Naive thymus-derived CD4-positive, alpha-beta T cell (primary cell): ENCODE measurements at regions not wholly inside any gene's neighbourhood (a gene's known extent, or its start where the extent isn't known, plus 50 kb on each side); places are given as distances from the start of the nearest gene placed in this dataset.
"Not testable (repeated sequence)": the region's sequence is repeated elsewhere in the genome, so short reads cannot be mapped to it uniquely, and the experiment has no call there.

ENCODE experiments used
- ATAC-seq: fragments of 150-1000 bp; cut with Tn5 transposase; 2 replicates; pipeline ENCODE4 v1.10.0; 2021; ENCODE audit warnings: mild to moderate bottlenecking, moderate library complexity
- CTCF ChIA-PET: fragments of 350-600 bp; sonication (Branson Sonifier 250); formaldehyde crosslinking; loops from one replicate; lab custom pipeline; 2021; ENCODE audit warnings: antibody characterized with exemption; lab: Charles Lee
- POLR2A ChIA-PET: fragments of 350-600 bp; sonication (Branson Sonifier 250); formaldehyde crosslinking; loops from one replicate; lab custom pipeline; 2021; ENCODE audit warnings: antibody characterized with exemption, inconsistent platforms; lab: Charles Lee
- DNase-seq, 9 donors: peaks; one replicate each; pipeline versions ENCODE4 v3.0.0 to v3.0.0-alpha.2; 2020 to 2022; ENCODE audit warnings: mixed read lengths in 1 of 9
- H3K27ac ChIP-seq: one replicate; pipeline ENCODE4 v1.7.0; 2013; ENCODE audit warnings: mild to moderate bottlenecking, low read depth, low read length, moderate library complexity
- H3K27me3 ChIP-seq, 2 donors: one replicate each; pipeline ENCODE4 v1.7.0; 2013; ENCODE audit warnings: low read length in 2 of 2, mild to moderate bottlenecking in 2 of 2, moderate library complexity in 2 of 2; ENCODE audit not compliant: control insufficient read depth in 2 of 2, insufficient read depth in 2 of 2
- H3K36me3 ChIP-seq, 3 experiments: 1 replicate in 2 of 3; 2 replicates in 1 of 3; pipeline ENCODE4 v1.7.0; 2013; ENCODE audit warnings: low read length in 3 of 3, mild to moderate bottlenecking in 3 of 3, moderate library complexity in 1 of 3; ENCODE audit not compliant: insufficient read depth in 3 of 3, control insufficient read depth in 2 of 3
- H3K4me1 ChIP-seq, 2 donors: one replicate each; pipeline ENCODE4 v1.7.0; 2013; ENCODE audit warnings: low read length in 2 of 2, mild to moderate bottlenecking in 2 of 2, moderate library complexity in 1 of 2; ENCODE audit not compliant: control insufficient read depth in 2 of 2, insufficient read depth in 2 of 2
- H3K4me3 ChIP-seq: 2 replicates; pipeline ENCODE4 v1.7.0; 2013; ENCODE audit warnings: mild to moderate bottlenecking, low read length
- H3K9me3 ChIP-seq, 3 experiments: 1 replicate in 2 of 3; 2 replicates in 1 of 3; pipeline ENCODE4 v1.7.0; 2013; ENCODE audit warnings: low read length in 3 of 3; ENCODE audit not compliant: control insufficient read depth in 2 of 3
- H3K27ac Mint-ChIP-seq, 9 donors: one replicate each; pipeline ENCODE4 v1.8.0; 2020 to 2022; ENCODE audit warnings: mixed read lengths in 9 of 9, mild to moderate bottlenecking in 8 of 9, moderate library complexity in 5 of 9, inconsistent platforms in 2 of 9
- H3K27me3 Mint-ChIP-seq, 5 donors: one replicate each; pipeline ENCODE4 v1.8.0; 2021 to 2022; ENCODE audit warnings: mixed read lengths in 5 of 5, mild to moderate bottlenecking in 1 of 5
- H3K36me3 Mint-ChIP-seq, 5 donors: one replicate each; pipeline ENCODE4 v1.8.0; 2020 to 2022; ENCODE audit warnings: mixed read lengths in 5 of 5, mild to moderate bottlenecking in 3 of 5, inconsistent platforms in 1 of 5
- H3K4me1 Mint-ChIP-seq, 7 donors: one replicate each; pipeline ENCODE4 v1.8.0; 2020 to 2022; ENCODE audit warnings: mixed read lengths in 7 of 7, mild to moderate bottlenecking in 3 of 7, inconsistent platforms in 1 of 7
- H3K4me3 Mint-ChIP-seq, 10 donors: one replicate each; pipeline ENCODE4 v1.8.0; 2020 to 2022; ENCODE audit warnings: mild to moderate bottlenecking in 10 of 10, mixed read lengths in 10 of 10, moderate library complexity in 6 of 10, inconsistent platforms in 2 of 10
- H3K9me3 Mint-ChIP-seq, 11 donors: one replicate each; pipeline ENCODE4 v1.8.0; 2020 to 2022; ENCODE audit warnings: mixed read lengths in 11 of 11, mild to moderate bottlenecking in 4 of 11, inconsistent platforms in 1 of 11, moderate library complexity in 1 of 11
- intact Hi-C, 2 donors: fragments of 100-400 bp; cut with micrococcal nuclease; formaldehyde crosslinking; loops; one replicate each; pipeline ENCODE4 v1.15.1; 2023

DNA sequence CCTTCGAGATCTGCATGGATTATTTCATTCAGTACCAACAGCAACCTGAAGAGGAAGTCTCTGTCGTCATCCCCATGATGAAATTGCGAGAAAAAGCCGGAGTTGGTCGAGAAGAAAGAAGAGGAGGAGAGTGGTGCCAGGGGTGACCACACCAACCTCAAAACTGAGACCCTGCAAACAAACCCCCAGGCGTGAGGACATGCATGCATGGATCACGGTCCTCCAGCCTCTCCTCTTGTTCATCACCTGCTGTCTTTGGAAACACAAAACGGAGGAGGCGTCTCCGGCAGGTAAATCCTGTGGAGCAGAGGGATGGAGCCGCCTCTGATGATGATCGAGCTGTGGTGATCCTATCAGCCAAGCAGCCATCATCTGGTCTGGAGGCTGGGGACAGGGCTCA is 114.4 kb upstream of the IRX2 start:
- Histone ChIP-seq H3K4me1 (no peaks in the 10 kb centered on the region), H3K36me3 (no peaks in the 10 kb centered on the region), H3K9me3 (no peaks in the 10 kb centered on the region), H3K27me3 (no peaks in the 10 kb centered on the region), H3K27ac (no peak overlapping the region), H3K4me3 (no peak overlapping the region)
- intact Hi-C loops = no loop called here
- Mint-ChIP-seq H3K27ac (no peak overlapping the region), H3K9me3 (peaks cover 0 to 10% (median 7%) of the 10 kb centered on the region in 11 donors), H3K4me1 (no peaks in the 10 kb centered on the region), H3K4me3 (no peak overlapping the region), H3K36me3 (no peaks in the 10 kb centered on the region), H3K27me3 (no peaks in the 10 kb centered on the region)
- ChIA-PET POLR2A (no interaction called here), CTCF (no interaction called here)
- no peak for ATAC-seq
- DNase-seq = no peak

- no peaks in the 10 kb centered on the region for H3K9me3 ChIP-seq
- no peaks in the 10 kb centered on the region for H3K36me3 ChIP-seq
- H3K27me3 ChIP-seq = no peaks in the 10 kb centered on the region
- H3K27ac ChIP-seq = no peak overlapping the region
- H3K4me1 Mint-ChIP-seq = no peaks in the 10 kb centered on the region
- ATAC-seq (no peak), DNase-seq (no peak)
- H3K36me3 Mint-ChIP-seq = no peaks in the 10 kb centered on the region
- H3K27ac Mint-ChIP-seq = no peak overlapping the region
- CTCF ChIA-PET = no interaction called here
- no peaks in the 10 kb centered on the region for H3K27me3 Mint-ChIP-seq
- no peaks in the 10 kb centered on the region for H3K4me1 ChIP-seq
- peaks cover 0 to 10% (median 7%) of the 10 kb centered on the region in 11 donors for H3K9me3 Mint-ChIP-seq
- intact Hi-C loops = no loop called here
- POLR2A ChIA-PET = no interaction called here
- no peak overlapping the region for H3K4me3 Mint-ChIP-seq
- no peak overlapping the region for H3K4me3 ChIP-seq
Observed at GRCh38 chr5:2864515-2865105, 113.1 kb upstream of the IRX2 start.

- Mint-ChIP-seq H3K4me3 (no peak overlapping the region), H3K4me1 (no peaks in the 10 kb centered on the region), H3K36me3 (no peaks in the 10 kb centered on the region), H3K27me3 (peaks cover 0 to 5% (median 0%) of the 10 kb centered on the region in 5 donors), H3K9me3 (peaks cover 0 to 8% (median 4%) of the 10 kb centered on the region in 11 donors), H3K27ac (no peak overlapping the region)
- Histone ChIP-seq H3K27ac (no peak overlapping the region), H3K36me3 (no peaks in the 10 kb centered on the region), H3K4me1 (no peaks in the 10 kb centered on the region), H3K27me3 (no peaks in the 10 kb centered on the region), H3K9me3 (no peaks in the 10 kb centered on the region), H3K4me3 (no peak overlapping the region)
- no peak for ATAC-seq
- ChIA-PET POLR2A (no interaction called here), CTCF (no interaction called here)
- DNase-seq = no peak
- intact Hi-C loops = no loop called here
Observed at GRCh38 chr5:2863675-2864433, 112.4 kb upstream of the IRX2 start.

DNA sequence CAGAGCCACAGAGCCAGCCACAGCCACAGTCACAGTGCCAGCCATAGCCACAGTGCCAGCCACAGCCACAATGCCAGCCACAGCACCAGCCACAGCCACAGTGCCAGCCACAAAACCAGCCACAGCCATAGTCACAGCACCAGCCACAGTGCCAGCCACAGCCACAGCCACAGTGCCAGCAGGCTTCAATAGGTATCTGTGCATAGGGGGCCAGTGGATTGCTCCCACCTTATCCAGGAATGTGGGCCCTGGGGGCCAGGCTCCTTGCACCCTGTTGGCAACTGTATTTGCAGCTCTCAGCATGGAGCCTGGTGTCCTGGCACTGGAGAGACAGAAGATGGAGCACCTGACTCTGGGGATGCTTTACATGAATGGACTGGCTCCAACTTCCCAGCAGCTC is 111.7 kb upstream of the IRX2 start:
- no peak overlapping the region for H3K27ac Mint-ChIP-seq
- no peaks in the 10 kb centered on the region for H3K4me1 Mint-ChIP-seq
- ATAC-seq = no peak
- Histone ChIP-seq H3K27me3 (no peaks in the 10 kb centered on the region), H3K4me3 (no peak overlapping the region), H3K4me1 (no peaks in the 10 kb centered on the region), H3K9me3 (no peaks in the 10 kb centered on the region), H3K36me3 (no peaks in the 10 kb centered on the region), H3K27ac (no peak overlapping the region)
- H3K27me3 Mint-ChIP-seq = peaks cover 0 to 5% (median 0%) of the 10 kb centered on the region in 5 donors
- peaks cover 0 to 8% (median 4%) of the 10 kb centered on the region in 11 donors for H3K9me3 Mint-ChIP-seq
- intact Hi-C loops = no loop called here
- H3K36me3 Mint-ChIP-seq = no peaks in the 10 kb centered on the region
- DNase-seq = no peak
- POLR2A ChIA-PET = no interaction called here
- CTCF ChIA-PET = no interaction called here
- no peak overlapping the region for H3K4me3 Mint-ChIP-seq

GRCh38 chr5:2862176-2862575 is 110.7 kb upstream of the IRX2 start:
- H3K9me3 Mint-ChIP-seq, ATAC-seq, H3K4me3 ChIP-seq, H3K9me3 ChIP-seq, H3K27me3 Mint-ChIP-seq, POLR2A ChIA-PET, H3K4me1 Mint-ChIP-seq, H3K36me3 Mint-ChIP-seq, H3K27me3 ChIP-seq, H3K36me3 ChIP-seq, H3K4me1 ChIP-seq, DNase-seq, H3K27ac Mint-ChIP-seq, CTCF ChIA-PET, intact Hi-C loops, H3K4me3 Mint-ChIP-seq, H3K27ac ChIP-seq: not testable (repeated sequence)

- Histone ChIP-seq H3K27me3 (no peaks in the 10 kb centered on the region), H3K4me1 (no peaks in the 10 kb centered on the region), H3K4me3 (no peak overlapping the region), H3K9me3 (no peaks in the 10 kb centered on the region), H3K27ac (no peak overlapping the region), H3K36me3 (no peaks in the 10 kb centered on the region)
- no peak overlapping the region for H3K27ac Mint-ChIP-seq
- ATAC-seq (no peak), DNase-seq (no peak)
- no peaks in the 10 kb centered on the region for H3K4me1 Mint-ChIP-seq
- H3K4me3 Mint-ChIP-seq = no peak overlapping the region
- CTCF ChIA-PET = no interaction called here
- intact Hi-C loops = no loop called here
- POLR2A ChIA-PET = no interaction called here
- H3K27me3 Mint-ChIP-seq = peaks cover 0 to 5% (median 0%) of the 10 kb centered on the region in 5 donors
- H3K36me3 Mint-ChIP-seq = no peaks in the 10 kb centered on the region
- H3K9me3 Mint-ChIP-seq = peaks cover 0 to 8% (median 2%) of the 10 kb centered on the region in 11 donors
Observed at GRCh38 chr5:2861605-2862004, 110.1 kb upstream of the IRX2 start.

- H3K27ac ChIP-seq = no peak overlapping the region
- CTCF ChIA-PET = no interaction called here
- Mint-ChIP-seq H3K27me3 (peaks cover 0 to 5% (median 0%) of the 10 kb centered on the region in 5 donors), H3K36me3 (no peaks in the 10 kb centered on the region), H3K9me3 (peaks cover 0 to 7% (median 2%) of the 10 kb centered on the region in 11 donors), H3K4me3 (no peak overlapping the region), H3K4me1 (no peaks in the 10 kb centered on the region), H3K27ac (no peak overlapping the region)
- H3K27me3 ChIP-seq = no peaks in the 10 kb centered on the region
- POLR2A ChIA-PET = no interaction called here
- no peaks in the 10 kb centered on the region for H3K4me1 ChIP-seq
- no peaks in the 10 kb centered on the region for H3K9me3 ChIP-seq
- ATAC-seq (no peak), DNase-seq (no peak)
- intact Hi-C loops = no loop called here
- no peaks in the 10 kb centered on the region for H3K36me3 ChIP-seq
- H3K4me3 ChIP-seq = no peak overlapping the region
Observed at GRCh38 chr5:2860101-2860500, 108.6 kb upstream of the IRX2 start.
